Activated T-cell treated with anti-CD3 and anti-CD28 coated beads, Interleukin-2, amount 50 U/mL, for 72 hours (primary cell): ENCODE measurements at regions not wholly inside any gene's neighbourhood (a gene's known extent, or its start where the extent isn't known, plus 50 kb on each side); places are given as distances from the start of the nearest gene placed in this dataset.

Experiments
- ATAC-seq, 2 donors: fragments of 150-1000 bp; cut with Tn5 transposase; replicated peaks in 1 of 2; 2 replicates each; pipeline ENCODE4 v1.10.0; 2021; ENCODE audit warnings: moderate library complexity in 2 of 2, mild to moderate bottlenecking in 1 of 2
- DNase-seq, 2 donors: peaks; one replicate each; pipeline ENCODE4 v3.0.0; 2021 to 2022; ENCODE audit warnings: mixed read lengths in 1 of 2
- H3K27ac Mint-ChIP-seq: one replicate; pipeline ENCODE4 v1.8.0; 2022; ENCODE audit warnings: mild to moderate bottlenecking, moderate library complexity, mixed read lengths
- H3K27me3 Mint-ChIP-seq: one replicate; pipeline ENCODE4 v1.8.0; 2022; ENCODE audit warnings: low read depth, mixed read lengths
- H3K36me3 Mint-ChIP-seq, 2 donors: one replicate each; pipeline ENCODE4 v1.8.0; 2022; ENCODE audit warnings: mixed read lengths in 2 of 2, mild to moderate bottlenecking in 1 of 2; ENCODE audit not compliant: insufficient read depth in 2 of 2
- H3K4me1 Mint-ChIP-seq: one replicate; pipeline ENCODE4 v1.8.0; 2022; ENCODE audit warnings: low read depth, mixed read lengths
- H3K4me3 Mint-ChIP-seq, 2 donors: one replicate each; pipeline ENCODE4 v1.8.0; 2022; ENCODE audit warnings: mild to moderate bottlenecking in 2 of 2, mixed read lengths in 2 of 2, moderate library complexity in 2 of 2
- H3K9me3 Mint-ChIP-seq, 2 donors: one replicate each; pipeline ENCODE4 v1.8.0; 2022; ENCODE audit warnings: mixed read lengths in 2 of 2

- H3K27me3 Mint-ChIP-seq, result no peaks in the 10 kb centered on the region
- ATAC-seq, result no peak
- no peaks in the 10 kb centered on the region for H3K36me3 Mint-ChIP-seq
Observed at GRCh38 chr12:16863742-16864141, 257.8 kb upstream of the LMO3 start.

GRCh38 chr12:16857456-16857923, 251.5 kb upstream of the LMO3 start:
- H3K9me3 Mint-ChIP-seq, result peaks cover 4 to 6% of the 10 kb centered on the region in 2 donors

More at GRCh38 chr12:16863742-16864141, 257.8 kb upstream of the LMO3 start:
- peaks cover 5 to 7% of the 10 kb centered on the region in 2 donors for H3K9me3 Mint-ChIP-seq
- H3K4me1 Mint-ChIP-seq, result no peaks in the 10 kb centered on the region
- H3K27ac Mint-ChIP-seq, result no peak overlapping the region
- DNase-seq, result no peak
- H3K4me3 Mint-ChIP-seq, result no peak overlapping the region

GRCh38 chr12:16854465-16854864, 248.5 kb upstream of the LMO3 start:
- ATAC-seq (no peak), DNase-seq (no peak)
- no peaks in the 10 kb centered on the region for H3K27me3 Mint-ChIP-seq
- H3K36me3 Mint-ChIP-seq, result no peaks in the 10 kb centered on the region
- peaks cover 6 to 9% of the 10 kb centered on the region in 2 donors for H3K9me3 Mint-ChIP-seq
- H3K4me3 Mint-ChIP-seq, result no peak overlapping the region
- no peaks in the 10 kb centered on the region for H3K4me1 Mint-ChIP-seq
- H3K27ac Mint-ChIP-seq, result no peak overlapping the region

More at GRCh38 chr12:16857456-16857923, 251.5 kb upstream of the LMO3 start:
- Mint-ChIP-seq H3K27me3 (no peaks in the 10 kb centered on the region), H3K36me3 (no peaks in the 10 kb centered on the region), H3K4me1 (no peaks in the 10 kb centered on the region), H3K27ac (no peak overlapping the region), H3K4me3 (no peak overlapping the region)
- no peak for DNase-seq
- ATAC-seq, result no peak

GRCh38 chr12:16849473-16849872, 243.5 kb upstream of the LMO3 start:
- no peak overlapping the region for H3K4me3 Mint-ChIP-seq
- DNase-seq (no peak), ATAC-seq (no peak)
- no peaks in the 10 kb centered on the region for H3K27me3 Mint-ChIP-seq
- H3K36me3 Mint-ChIP-seq, result no peaks in the 10 kb centered on the region
- H3K27ac Mint-ChIP-seq, result no peak overlapping the region
- H3K4me1 Mint-ChIP-seq, result no peaks in the 10 kb centered on the region
- H3K9me3 Mint-ChIP-seq, result peaks cover 2 to 12% of the 10 kb centered on the region in 2 donors

- Mint-ChIP-seq H3K27me3 (no peaks in the 10 kb centered on the region), H3K27ac (no peak overlapping the region), H3K9me3 (peaks cover 8 to 13% of the 10 kb centered on the region in 2 donors), H3K36me3 (no peaks in the 10 kb centered on the region), H3K4me3 (no peak overlapping the region), H3K4me1 (no peaks in the 10 kb centered on the region)
- no peak for ATAC-seq
- DNase-seq, result no peak
Observed at GRCh38 chr12:16844875-16845274, 238.9 kb upstream of the LMO3 start.

GRCh38 chr12:16833376-16834015, 227.5 kb upstream of the LMO3 start:
- DNase-seq (no peak), ATAC-seq (no peak)
- peaks cover 9 to 17% of the 10 kb centered on the region in 2 donors for H3K9me3 Mint-ChIP-seq
- no peaks in the 10 kb centered on the region for H3K4me1 Mint-ChIP-seq
- H3K27me3 Mint-ChIP-seq, result no peaks in the 10 kb centered on the region
- no peak overlapping the region for H3K27ac Mint-ChIP-seq
- no peaks in the 10 kb centered on the region for H3K36me3 Mint-ChIP-seq
- no peak overlapping the region for H3K4me3 Mint-ChIP-seq

GRCh38 chr12:16828891-16829290, 222.9 kb upstream of the LMO3 start:
- peaks cover 9 to 13% of the 10 kb centered on the region in 2 donors for H3K9me3 Mint-ChIP-seq

GRCh38 chr12:16807731-16808130, 201.8 kb upstream of the LMO3 start:
- no peak overlapping the region for H3K4me3 Mint-ChIP-seq
- peaks cover 0 to 3% of the 10 kb centered on the region in 2 donors for H3K36me3 Mint-ChIP-seq
- peaks cover 7% of the 10 kb centered on the region in 2 donors for H3K9me3 Mint-ChIP-seq
- H3K27me3 Mint-ChIP-seq, result no peaks in the 10 kb centered on the region
- ATAC-seq (no peak), DNase-seq (no peak)
- H3K4me1 Mint-ChIP-seq, result no peaks in the 10 kb centered on the region
- H3K27ac Mint-ChIP-seq, result no peak overlapping the region

More at GRCh38 chr12:16828891-16829290, 222.9 kb upstream of the LMO3 start:
- no peaks in the 10 kb centered on the region for H3K36me3 Mint-ChIP-seq
- DNase-seq (no peak), ATAC-seq (no peak)
- no peaks in the 10 kb centered on the region for H3K27me3 Mint-ChIP-seq
- H3K27ac Mint-ChIP-seq, result no peak overlapping the region
- no peaks in the 10 kb centered on the region for H3K4me1 Mint-ChIP-seq
- H3K4me3 Mint-ChIP-seq, result no peak overlapping the region

- Mint-ChIP-seq H3K4me1 (no peaks in the 10 kb centered on the region), H3K9me3 (peaks cover 13 to 17% of the 10 kb centered on the region in 2 donors), H3K4me3 (no peak overlapping the region), H3K27ac (no peak overlapping the region), H3K27me3 (no peaks in the 10 kb centered on the region), H3K36me3 (peaks cover 0 to 3% of the 10 kb centered on the region in 2 donors)
- DNase-seq (no peak), ATAC-seq (no peak)
Observed at GRCh38 chr12:16796168-16796567, 190.2 kb upstream of the LMO3 start.

- H3K4me3 Mint-ChIP-seq, result no peak overlapping the region
- no peak overlapping the region for H3K27ac Mint-ChIP-seq
- no peaks in the 10 kb centered on the region for H3K27me3 Mint-ChIP-seq
- H3K9me3 Mint-ChIP-seq, result peaks cover 7 to 14% of the 10 kb centered on the region in 2 donors
- ATAC-seq (no peak), DNase-seq (no peak)
- peaks cover 0 to 2% of the 10 kb centered on the region in 2 donors for H3K36me3 Mint-ChIP-seq
- H3K4me1 Mint-ChIP-seq, result no peaks in the 10 kb centered on the region
Observed at GRCh38 chr12:16789204-16789790, 183.3 kb upstream of the LMO3 start.

- ATAC-seq, result no peak
- Mint-ChIP-seq H3K4me1 (no peaks in the 10 kb centered on the region), H3K27me3 (no peaks in the 10 kb centered on the region), H3K4me3 (no peak overlapping the region), H3K36me3 (no peaks in the 10 kb centered on the region), H3K27ac (no peak overlapping the region), H3K9me3 (peaks cover 4 to 13% of the 10 kb centered on the region in 2 donors)
- no peak for DNase-seq
Observed at GRCh38 chr12:16788506-16789203, 182.7 kb upstream of the LMO3 start.

- H3K27ac Mint-ChIP-seq, result no peak overlapping the region
- no peak overlapping the region for H3K4me3 Mint-ChIP-seq
- no peaks in the 10 kb centered on the region for H3K36me3 Mint-ChIP-seq
- no peak for DNase-seq
- H3K9me3 Mint-ChIP-seq, result peaks cover 0 to 4% of the 10 kb centered on the region in 2 donors
- ATAC-seq, result no peak
- H3K4me1 Mint-ChIP-seq, result no peaks in the 10 kb centered on the region
- no peaks in the 10 kb centered on the region for H3K27me3 Mint-ChIP-seq
Observed at GRCh38 chr12:16785953-16786352, 180.0 kb upstream of the LMO3 start.

- no peak overlapping the region for H3K4me3 Mint-ChIP-seq
- no peaks in the 10 kb centered on the region for H3K27me3 Mint-ChIP-seq
- H3K9me3 Mint-ChIP-seq, result peaks cover 0 to 3% of the 10 kb centered on the region in 2 donors
- no peaks in the 10 kb centered on the region for H3K4me1 Mint-ChIP-seq
- no peak overlapping the region for H3K27ac Mint-ChIP-seq
- no peaks in the 10 kb centered on the region for H3K36me3 Mint-ChIP-seq
- no peak for DNase-seq
- ATAC-seq, result no peak
Observed at GRCh38 chr12:16785524-16785923, 179.6 kb upstream of the LMO3 start.
